AG04449 (cell line): ENCODE measurements at regions not wholly inside any gene's neighbourhood (a gene's known extent, or its start where the extent isn't known, plus 50 kb on each side); places are given as distances from the start of the nearest gene placed in this dataset.

Experiments used
- CTCF ChIA-PET: fragments of 350-600 bp; formaldehyde crosslinking; extraction: SDS; loops from one replicate; lab custom pipeline; 2021; ENCODE audit warnings: antibody characterized with exemption; lab: Yijun Ruan, JAX
- POLR2A ChIA-PET: fragments of 400-600, 350-600 bp; formaldehyde crosslinking; extraction: SDS; loops from one replicate; lab custom pipeline; 2020; ENCODE audit warnings: antibody characterized with exemption, inconsistent platforms; lab: Yijun Ruan, JAX
- DNase-seq: peaks from one replicate; pipeline ENCODE4 v3.0.0-alpha.2; 2010; ENCODE audit warnings: low read depth, low spot score
- H3K4me3 ChIP-seq: 2 replicates; pipeline ENCODE4 v1.5.1; 2011; ENCODE audit warnings: low read depth, mild to moderate bottlenecking, control low read depth, low read length
- CTCF ChIP-seq: IDR thresholded peaks from one replicate; pipeline ENCODE4 v1.5.1; 2011; ENCODE audit warnings: mild to moderate bottlenecking, moderate library complexity, low read length, control low read depth, inconsistent platforms; ENCODE audit not compliant: insufficient read depth; ENCODE audit errors: missing control alignments

- no peak for DNase-seq
- TF ChIP-seq CTCF = no peak
- CTCF ChIA-PET = no interaction called here
- POLR2A ChIA-PET = no interaction called here
- no peak overlapping the region for H3K4me3 ChIP-seq
Observed at GRCh38 chr1:235027862-235028250, 100.8 kb downstream of the TOMM20 start.

GRCh38 chr1:235027076-235027861, 101.4 kb downstream of the TOMM20 start:
- no peak for TF ChIP-seq CTCF
- POLR2A ChIA-PET = no interaction called here

GRCh38 chr1:235025422-235025984, 103.1 kb downstream of the TOMM20 start:
- TF ChIP-seq CTCF = no peak
- POLR2A ChIA-PET = no interaction called here
- CTCF ChIA-PET = no interaction called here
- DNase-seq = no peak
- no peak overlapping the region for H3K4me3 ChIP-seq

More at GRCh38 chr1:235027076-235027861, 101.4 kb downstream of the TOMM20 start:
- CTCF ChIA-PET = no interaction called here
- no peak overlapping the region for H3K4me3 ChIP-seq
- no peak for DNase-seq

- POLR2A ChIA-PET = no interaction called here
- H3K4me3 ChIP-seq = no peak overlapping the region
- TF ChIP-seq CTCF = no peak
- CTCF ChIA-PET = no interaction called here
- DNase-seq = no peak
Observed at GRCh38 chr1:235024711-235025421, 103.8 kb downstream of the TOMM20 start.

- CTCF ChIA-PET = no interaction called here
- TF ChIP-seq CTCF = no peak
- no peak for DNase-seq
- no peak overlapping the region for H3K4me3 ChIP-seq
- POLR2A ChIA-PET = no interaction called here
Observed at GRCh38 chr1:235023711-235024439, 104.8 kb downstream of the TOMM20 start.
